Heart left ventricle (tissue), 16 donors: ENCODE measurements at regions not wholly inside any gene's neighbourhood (a gene's known extent, or its start where the extent isn't known, plus 50 kb on each side); places are given as distances from the start of the nearest gene placed in this dataset.
A peak's percentile ranks its signal among the peaks of the same experiment; 100 is the strongest.

Source experiments
- ATAC-seq, 4 donors: fragments of 200-7000 bp; cut with Tn5 transposase; one replicate each; pipeline ENCODE4 v1.9.1; 2020 to 2022; ENCODE audit warnings: moderate library complexity in 4 of 4, mild to moderate bottlenecking in 3 of 4, moderate number of reproducible peaks in 1 of 4
- DNase-seq, 5 donors: peaks; one replicate each; pipeline ENCODE4 v3.0.0-alpha.2; 2020
- H3K27ac ChIP-seq, 12 donors: fragments of 200-600 bp; sonication (generic) in 4 of 12; one replicate each; pipeline versions ENCODE4 v1.5.0 to v1.8.0; 2016 to 2022; ENCODE audit warnings: mild to moderate bottlenecking in 2 of 12
- H3K27me3 ChIP-seq, 9 donors: fragments of 200-600 bp; sonication (generic) in 2 of 9; one replicate each; pipeline versions ENCODE4 v1.5.1 to v1.8.0; 2016 to 2022; ENCODE audit warnings: mild to moderate bottlenecking in 3 of 9
- H3K36me3 ChIP-seq, 9 donors: fragments of 200-600 bp; sonication (generic) in 2 of 9; one replicate each; pipeline versions ENCODE4 v1.5.0 to v1.8.0; 2018 to 2022; ENCODE audit warnings: mild to moderate bottlenecking in 2 of 9
- H3K4me1 ChIP-seq, 12 donors: fragments of 200-600 bp; sonication (generic) in 4 of 12; one replicate each; pipeline versions ENCODE4 v1.5.0 to v1.8.0; 2016 to 2022; ENCODE audit warnings: mild to moderate bottlenecking in 3 of 12
- H3K4me3 ChIP-seq, 12 donors: fragments of 200-600 bp; sonication (generic) in 4 of 12; one replicate each; pipeline versions ENCODE4 v1.5.0 to v1.8.0; 2017 to 2022; ENCODE audit warnings: mild to moderate bottlenecking in 9 of 12, moderate library complexity in 4 of 12
- H3K9me3 ChIP-seq, 12 donors: fragments of 200-600 bp; sonication (generic) in 4 of 12; one replicate each; pipeline versions ENCODE4 v1.5.0 to v1.8.0; 2016 to 2022; ENCODE audit warnings: mild to moderate bottlenecking in 1 of 12
- POLR2A ChIP-seq, 2 donors: fragments of 450-650 bp; IDR thresholded peaks; one replicate each; pipeline ENCODE4 v1.6.1; 2017; ENCODE audit warnings: antibody characterized with exemption in 2 of 2, mild to moderate bottlenecking in 2 of 2, moderate library complexity in 2 of 2
- WGBS, 4 donors: extraction: QIAGEN DNeasy Blood & Tissue Kit in 2 of 4; methylation state at CpG; one replicate each; pipeline versions ENCODE4 v1.1.5 to v1.1.7; 2013 to 2018; 5-methylcytosine and 5-hydroxymethylcytosine counted together
- intact Hi-C, 10 donors: fragments of 100-400 bp; cut with DNase I; formaldehyde crosslinking; loops; one replicate each; pipeline versions ENCODE4 v1.11.1 to v1.14.2; 2022
- TF ChIP-seq, protein P1 (sequence below), 12 donors: fragments of 200-600 bp; sonication (generic) in 4 of 12; IDR thresholded peaks; one replicate each; pipeline versions ENCODE4 v1.5.0 to v1.8.0; 2018 to 2022; ENCODE audit warnings: antibody characterized with exemption in 12 of 12, mild to moderate bottlenecking in 5 of 12
- donor health status: ischemic (EF 13 %, LVEDD 7.1; RV severe dilation, severe dysfunction).
- donor health status: healthy with polysubstance abuse.
- donor health status: DM: no; HTN: yes; CAD: no.
- donor health status: DM: no; HTN: no; CAD: no.
- donor health status: ischemic (EF 25% LVEDD 6.9; RV normal size, moderate dysfunction).
- donor health status: ischemic (EF 25% LVEDD 5.7; RV mildly dilated, moderate dysfunction).
- donor health status: healthy.
- donor health status: DM: yes; HTN: yes; CAD: no.
- donor health status: ischemic (EF 35%, LVEDD 5.7; RV mildly dilated, moderate dysfunction).
- donor health status: nonischemic (EF 11% LVEDD 7.7; RV severe dilation, severe dysfunction).
- donor health status: DM: yes; HTN: yes; CAD: no.
- donor health status: PGD.
- donor health status: ischemic (EF 29% LVEDD 5.4; RV normal size, mild dysfunction).
- donor health status: nonischemic (EF 23%, LVEDD 6.1; RV moderate dilation, normal function).

DNA sequence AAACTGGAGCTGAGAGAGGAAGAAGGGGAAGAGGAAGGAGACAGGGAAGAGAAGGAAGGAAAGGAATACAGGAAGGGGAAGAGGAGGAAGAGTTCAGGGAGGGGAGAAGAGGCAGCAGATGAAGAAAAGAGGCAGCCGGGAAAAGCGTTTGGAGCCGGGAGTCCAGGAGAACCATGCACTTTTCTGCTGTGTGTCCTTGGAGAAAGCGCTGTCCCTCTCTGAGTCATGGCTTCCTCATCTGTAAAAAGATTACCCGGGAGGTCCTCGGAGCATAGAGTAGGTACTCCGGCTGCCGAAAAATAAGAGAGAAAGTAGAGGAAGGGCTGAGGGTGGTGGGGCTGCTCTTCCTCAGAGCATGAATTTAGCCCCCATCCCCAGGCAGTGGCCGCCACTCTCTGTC is 226.9 kb downstream of the MN1 start:
- Histone ChIP-seq H3K4me3 (no peak overlapping the region), H3K27ac (no peak overlapping the region), H3K9me3 (peaks cover 0 to 10% (median 0%) of the 10 kb centered on the region in 12 donors), H3K27me3 (peaks cover 0 to 42% (median 23%) of the 10 kb centered on the region in 9 donors), H3K4me1 (peaks cover 0 to 33% (median 12%) of the 10 kb centered on the region in 12 donors), H3K36me3 (no peaks in the 10 kb centered on the region)
- TF ChIP-seq, protein P1, sequence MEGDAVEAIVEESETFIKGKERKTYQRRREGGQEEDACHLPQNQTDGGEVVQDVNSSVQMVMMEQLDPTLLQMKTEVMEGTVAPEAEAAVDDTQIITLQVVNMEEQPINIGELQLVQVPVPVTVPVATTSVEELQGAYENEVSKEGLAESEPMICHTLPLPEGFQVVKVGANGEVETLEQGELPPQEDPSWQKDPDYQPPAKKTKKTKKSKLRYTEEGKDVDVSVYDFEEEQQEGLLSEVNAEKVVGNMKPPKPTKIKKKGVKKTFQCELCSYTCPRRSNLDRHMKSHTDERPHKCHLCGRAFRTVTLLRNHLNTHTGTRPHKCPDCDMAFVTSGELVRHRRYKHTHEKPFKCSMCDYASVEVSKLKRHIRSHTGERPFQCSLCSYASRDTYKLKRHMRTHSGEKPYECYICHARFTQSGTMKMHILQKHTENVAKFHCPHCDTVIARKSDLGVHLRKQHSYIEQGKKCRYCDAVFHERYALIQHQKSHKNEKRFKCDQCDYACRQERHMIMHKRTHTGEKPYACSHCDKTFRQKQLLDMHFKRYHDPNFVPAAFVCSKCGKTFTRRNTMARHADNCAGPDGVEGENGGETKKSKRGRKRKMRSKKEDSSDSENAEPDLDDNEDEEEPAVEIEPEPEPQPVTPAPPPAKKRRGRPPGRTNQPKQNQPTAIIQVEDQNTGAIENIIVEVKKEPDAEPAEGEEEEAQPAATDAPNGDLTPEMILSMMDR (IDR thresholded peaks at IDR 0.05), result no peak
- no peak for TF ChIP-seq POLR2A (IDR thresholded peaks at IDR 0.05)
- intact Hi-C loops, result loop anchor here in 1 of 10 donors (5.0 kb wide), 1 partner anchor 57 kb away; no protein-coding TSS in a partner anchor
- ATAC-seq (no peak), DNase-seq (no peak)
- WGBS, 4 donors, result 73 to 80% (median 77%) methylated on average over 9 of the region's 9 CpGs

DNA sequence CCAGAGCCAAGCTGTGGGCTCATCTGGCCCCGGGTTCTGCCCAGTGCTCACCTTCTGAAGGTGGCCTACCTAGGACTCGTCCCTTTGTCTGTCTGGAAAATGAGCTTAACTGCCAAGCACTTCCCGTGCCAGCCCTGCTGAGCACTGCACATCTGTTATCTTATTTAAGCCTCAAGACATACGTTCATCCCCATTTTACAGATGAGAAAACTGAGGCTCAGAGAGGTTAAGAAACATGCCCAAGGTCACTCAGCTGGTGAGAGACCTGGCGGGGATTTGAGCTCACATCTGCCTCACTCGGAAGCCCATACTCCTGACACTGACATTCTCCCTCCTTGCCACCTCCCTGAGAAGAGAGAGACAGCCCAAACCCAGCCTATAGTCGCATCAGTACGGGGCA is 226.2 kb downstream of the MN1 start:
- Histone ChIP-seq H3K4me1 (peaks cover 0 to 33% (median 12%) of the 10 kb centered on the region in 12 donors), H3K27ac (peak overlapping the region in 4 of 12 donors; percentile 81 to 92 (median 85)), H3K27me3 (peaks cover 0 to 42% (median 19%) of the 10 kb centered on the region in 9 donors), H3K36me3 (no peaks in the 10 kb centered on the region), H3K4me3 (no peak overlapping the region), H3K9me3 (peaks cover 0 to 10% (median 0%) of the 10 kb centered on the region in 12 donors)
- ATAC-seq (no peak), DNase-seq (no peak)
- 86 to 91% (median 90%) methylated on average over 7 to 8 of the region's 8 CpGs for WGBS, 4 donors
- intact Hi-C loops, result loop anchor here in 1 of 10 donors (5.0 kb wide), 1 partner anchor 58 kb away; no protein-coding TSS in a partner anchor
- no peak for TF ChIP-seq POLR2A (IDR thresholded peaks at IDR 0.05)
- TF ChIP-seq, protein P1 (IDR thresholded peaks at IDR 0.05), result no peak

DNA sequence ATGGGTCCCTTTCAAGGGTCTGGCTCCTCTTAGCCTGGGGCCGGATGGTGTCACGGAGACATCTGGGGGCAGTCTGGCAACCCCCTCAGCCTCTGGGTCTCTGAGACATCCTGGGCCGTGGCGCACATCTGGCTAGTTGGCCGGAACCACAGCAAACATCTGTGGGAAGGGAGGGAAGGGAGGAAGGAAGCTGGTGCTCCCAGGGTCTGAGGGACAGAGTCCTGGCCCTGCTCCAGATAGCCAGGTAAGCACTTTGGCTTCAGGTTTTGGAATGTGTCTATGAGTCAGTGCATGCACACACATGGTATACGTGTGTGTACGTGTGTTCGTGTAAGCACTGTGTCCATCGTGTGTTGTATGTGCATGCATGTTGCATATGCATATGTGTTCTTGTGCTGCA is 225.1 kb downstream of the MN1 start:
- Histone ChIP-seq H3K9me3 (peaks cover 0 to 10% (median 0%) of the 10 kb centered on the region in 12 donors), H3K27ac (peak overlapping the region in 8 of 12 donors; percentile 31 to 92 (median 78)), H3K4me3 (no peak overlapping the region), H3K4me1 (peaks cover 0 to 36% (median 12%) of the 10 kb centered on the region in 12 donors), H3K27me3 (peaks cover 0 to 37% (median 19%) of the 10 kb centered on the region in 9 donors), H3K36me3 (no peaks in the 10 kb centered on the region)
- no peak for TF ChIP-seq POLR2A (IDR thresholded peaks at IDR 0.05)
- TF ChIP-seq, protein P1 (IDR thresholded peaks at IDR 0.05), result no peak
- WGBS, 4 donors, result 51 to 67% (median 56%) methylated on average over 6 to 9 of the region's 9 CpGs
- intact Hi-C loops, result loop anchor here in 1 of 10 donors (5.0 kb wide), 1 partner anchor 59 kb away; no protein-coding TSS in a partner anchor
- ATAC-seq, result peak; percentile 28 to 73 (median 47)
- DNase-seq, result peak; percentile 53 to 79 (median 75)

DNA sequence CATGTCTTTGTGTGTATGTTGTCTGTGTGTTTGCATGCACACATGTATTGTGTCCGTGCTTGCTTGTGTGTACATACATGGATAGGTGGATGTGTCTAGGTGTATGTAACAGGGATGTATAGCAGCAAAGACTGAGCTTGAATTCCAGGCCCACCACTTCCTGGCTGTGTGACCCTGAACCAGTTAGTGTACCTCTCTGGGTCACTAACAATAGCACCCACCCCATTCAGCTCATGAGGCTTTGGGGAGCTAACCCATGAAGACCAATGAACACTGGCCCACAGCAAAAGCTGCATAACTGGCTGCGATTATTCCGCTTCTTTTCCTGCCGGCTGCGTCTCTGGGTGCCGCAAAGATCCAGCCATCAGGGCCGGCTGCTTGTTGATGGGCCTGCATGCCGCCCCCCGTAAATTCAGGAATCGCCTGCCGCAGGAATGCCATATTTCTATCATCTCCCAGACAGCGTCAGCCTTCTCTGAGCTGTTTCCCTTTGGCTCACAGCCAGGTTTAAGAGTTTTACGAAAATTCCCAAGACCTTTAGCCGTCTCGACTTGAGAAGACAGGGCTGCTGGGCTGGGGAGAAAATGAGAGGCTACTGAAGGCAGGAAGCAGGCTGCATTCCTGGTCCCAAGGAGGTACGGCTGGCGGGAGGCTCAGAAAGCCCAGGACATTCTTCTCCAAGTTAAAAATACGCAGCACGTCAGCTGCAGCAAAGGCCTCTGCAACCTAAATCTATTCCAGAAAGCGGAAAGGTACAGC is 224.6 kb downstream of the MN1 start:
- intact Hi-C loops, result loop anchor here in 1 of 10 donors (5.0 kb wide), 1 partner anchor 60 kb away; no protein-coding TSS in a partner anchor
- Histone ChIP-seq H3K27me3 (peaks cover 0 to 31% (median 17%) of the 10 kb centered on the region in 9 donors), H3K36me3 (no peaks in the 10 kb centered on the region), H3K9me3 (peaks cover 0 to 8% (median 0%) of the 10 kb centered on the region in 12 donors), H3K27ac (peak overlapping the region; percentile 54 to 92 (median 71)), H3K4me3 (peak overlapping the region in 1 of 12 donors; percentile 3), H3K4me1 (peaks cover 0 to 40% (median 12%) of the 10 kb centered on the region in 12 donors)
- TF ChIP-seq, protein P1 (IDR thresholded peaks at IDR 0.05), result no peak
- TF ChIP-seq POLR2A (IDR thresholded peaks at IDR 0.05), result no peak
- WGBS, 4 donors, result 33 to 58% (median 47%) methylated on average over 20 of the region's 20 CpGs
- peak; percentile 23 to 61 (median 42) for ATAC-seq
- peak in 4 of 5 donors; percentile 71 to 77 (median 76) for DNase-seq
